ENCODE measurements at regions not wholly inside any gene's neighbourhood (a gene's known extent, or its start where the extent isn't known, plus 50 kb on each side); places are given as distances from the start of the nearest gene placed in this dataset.
"Not testable (repeated sequence)": the region's sequence is repeated elsewhere in the genome, so short reads cannot be mapped to it uniquely, and the experiment has no call there.

GRCh38 chr2:7649461-7650228 lies 732.4 kb downstream of the RNF144A start:
- DNase-seq (ENCODE audit: low read depth, low spot score): no peak

GRCh38 chr2:7653617-7654016 lies 736.4 kb downstream of the RNF144A start:
- no peak for TF ChIP-seq CTCF (IDR thresholded peaks at IDR 0.05; ENCODE audit: insufficient read depth, low read length, missing control alignments)
- no peak overlapping the region for H3K4me3 ChIP-seq (ENCODE audit: low read depth, low read length)
- DNase-seq (ENCODE audit: low read depth, low spot score): no peak
- CTCF ChIA-PET: interaction anchor here (1.1 kb wide), 1 partner anchor 19 kb away, joined by 3 read pairs; no protein-coding TSS in a partner anchor
- POLR2A ChIA-PET: no interaction called here

More at GRCh38 chr2:7649461-7650228, 732.4 kb downstream of the RNF144A start:
- CTCF ChIA-PET: no interaction called here
- POLR2A ChIA-PET: no interaction called here
- TF ChIP-seq CTCF (IDR thresholded peaks at IDR 0.05; ENCODE audit: insufficient read depth, low read length, missing control alignments): no peak
- no peak overlapping the region for H3K4me3 ChIP-seq (ENCODE audit: low read depth, low read length)

- ChIA-PET POLR2A (no interaction called here), CTCF (no interaction called here)
- no peak for DNase-seq (ENCODE audit: low read depth, low spot score)
- no peak overlapping the region for H3K4me3 ChIP-seq (ENCODE audit: low read depth, low read length)
- TF ChIP-seq CTCF (IDR thresholded peaks at IDR 0.05; ENCODE audit: insufficient read depth, low read length, missing control alignments): no peak
These were observed 738.4 kb downstream of the RNF144A start for GRCh38 chr2:7655629-7656028.

- H3K4me3 ChIP-seq (ENCODE audit: low read depth, low read length); POLR2A ChIA-PET; CTCF ChIA-PET; DNase-seq (ENCODE audit: low read depth, low spot score): not testable (repeated sequence)
These were observed 740.3 kb downstream of the RNF144A start for GRCh38 chr2:7657526-7657925.

- no peak for TF ChIP-seq CTCF (IDR thresholded peaks at IDR 0.05; ENCODE audit: insufficient read depth, low read length, missing control alignments)
- POLR2A ChIA-PET: no interaction called here
- CTCF ChIA-PET: no interaction called here
These were observed 741.3 kb downstream of the RNF144A start for GRCh38 chr2:7658486-7658885.

GRCh38 chr2:7660816-7661215 lies 743.6 kb downstream of the RNF144A start:
- H3K4me3 ChIP-seq (ENCODE audit: low read depth, low read length): no peak overlapping the region
- no peak for TF ChIP-seq CTCF (IDR thresholded peaks at IDR 0.05; ENCODE audit: insufficient read depth, low read length, missing control alignments)
- CTCF ChIA-PET: interaction anchor here (2.5 kb wide), 1 partner anchor 11 kb away, joined by 8 read pairs; no protein-coding TSS in a partner anchor
- POLR2A ChIA-PET: no interaction called here
- DNase-seq (ENCODE audit: low read depth, low spot score): no peak

More at GRCh38 chr2:7658486-7658885, 741.3 kb downstream of the RNF144A start:
- H3K4me3 ChIP-seq (ENCODE audit: low read depth, low read length): no peak overlapping the region
- DNase-seq (ENCODE audit: low read depth, low spot score): no peak

GRCh38 chr2:7661502-7661901 lies 744.3 kb downstream of the RNF144A start:
- no peak for TF ChIP-seq CTCF (IDR thresholded peaks at IDR 0.05; ENCODE audit: insufficient read depth, low read length, missing control alignments)
- H3K4me3 ChIP-seq (ENCODE audit: low read depth, low read length): no peak overlapping the region
- CTCF ChIA-PET: interaction anchor here (2.5 kb wide), 1 partner anchor 10 kb away, joined by 8 read pairs; no protein-coding TSS in a partner anchor
- no peak for DNase-seq (ENCODE audit: low read depth, low spot score)
- POLR2A ChIA-PET: no interaction called here
